ENCODE measurements at regions not wholly inside any gene's neighbourhood (a gene's known extent, or its start where the extent isn't known, plus 50 kb on each side); places are given as distances from the start of the nearest gene placed in this dataset.

- peak in 1 of 2 experiments; percentile 35 for DNase-seq
Measured at GRCh38 chr6:100944644-100945043, 63.5 kb upstream of the ASCC3 start.

GRCh38 chr6:100946021-100946540 lies 65.0 kb upstream of the ASCC3 start:
- DNase-seq = no peak

- DNase-seq = no peak
Measured at GRCh38 chr6:100946711-100947110, 65.6 kb upstream of the ASCC3 start.

GRCh38 chr6:100948381-100949133 lies 67.4 kb upstream of the ASCC3 start:
- no peak for DNase-seq

- no peak for DNase-seq
Measured at GRCh38 chr6:100952006-100952405, 70.9 kb upstream of the ASCC3 start.

- no peak for DNase-seq
Measured at GRCh38 chr6:100959280-100959679, 78.2 kb upstream of the ASCC3 start.

GRCh38 chr6:100962466-100962865 lies 81.3 kb upstream of the ASCC3 start:
- DNase-seq = no peak

- no peak for DNase-seq
Measured at GRCh38 chr6:100965067-100965466, 83.9 kb upstream of the ASCC3 start.

GRCh38 chr6:100968949-100969348 lies 87.8 kb upstream of the ASCC3 start:
- DNase-seq = no peak

- DNase-seq = no peak
Measured at GRCh38 chr6:100979267-100979666, 98.1 kb upstream of the ASCC3 start.

- DNase-seq = no peak
Measured at GRCh38 chr6:100980949-100981348, 99.8 kb upstream of the ASCC3 start.

- DNase-seq = no peak
Measured at GRCh38 chr6:100986921-100987320, 105.8 kb upstream of the ASCC3 start.

GRCh38 chr6:100987556-100987955 lies 106.4 kb upstream of the ASCC3 start:
- no peak for DNase-seq

- DNase-seq = no peak
Measured at GRCh38 chr6:100988391-100988984, 107.4 kb upstream of the ASCC3 start.

- DNase-seq = no peak
Measured at GRCh38 chr6:100990070-100990469, 108.9 kb upstream of the ASCC3 start.

GRCh38 chr6:100996409-100996808 lies 115.3 kb upstream of the ASCC3 start:
- no peak for DNase-seq

GRCh38 chr6:100998111-100998510 lies 117.0 kb upstream of the ASCC3 start:
- DNase-seq = no peak

- DNase-seq = no peak
Measured at GRCh38 chr6:100999034-100999597, 118.0 kb upstream of the ASCC3 start.

- no peak for DNase-seq
Measured at GRCh38 chr6:101000341-101000740, 119.2 kb upstream of the ASCC3 start.

- no peak for DNase-seq
Measured at GRCh38 chr6:101001012-101001411, 119.9 kb upstream of the ASCC3 start.

- no peak for DNase-seq
Measured at GRCh38 chr6:101001607-101002006, 120.5 kb upstream of the ASCC3 start.

GRCh38 chr6:101003075-101003474 lies 121.9 kb upstream of the ASCC3 start:
- DNase-seq = no peak

- DNase-seq = no peak
Measured at GRCh38 chr6:101011186-101011585, 130.1 kb upstream of the ASCC3 start.

- no peak for DNase-seq
Measured at GRCh38 chr6:101013612-101014195, 132.6 kb upstream of the ASCC3 start.

Data from NCI-H2081 (cell line).